Activated T-cell treated with anti-CD3 and anti-CD28 coated beads for 48 hours (primary cell): ENCODE measurements at regions not wholly inside any gene's neighbourhood (a gene's known extent, or its start where the extent isn't known, plus 50 kb on each side); places are given as distances from the start of the nearest gene placed in this dataset.
"Not testable (repeated sequence)": the region's sequence is repeated elsewhere in the genome, so short reads cannot be mapped to it uniquely, and the experiment has no call there.

ENCODE experiments used
- DNase-seq: peaks from one replicate; pipeline ENCODE4 v3.0.0-alpha.2; 2020; ENCODE audit warnings: low read depth

GRCh38 chr6:155850408-155850841, 394.8 kb upstream of the NOX3 start:
- DNase-seq = no peak

- DNase-seq = no peak
Measured at GRCh38 chr6:155847711-155848110, 392.1 kb upstream of the NOX3 start.

- DNase-seq = no peak
Measured at GRCh38 chr6:155837474-155837873, 381.8 kb upstream of the NOX3 start.

GRCh38 chr6:155832596-155832995, 377.0 kb upstream of the NOX3 start:
- DNase-seq = no peak

GRCh38 chr6:155830531-155830930, 374.9 kb upstream of the NOX3 start:
- no peak for DNase-seq

- no peak for DNase-seq
Measured at GRCh38 chr6:155829646-155830045, 374.0 kb upstream of the NOX3 start.

GRCh38 chr6:155828989-155829388, 373.4 kb upstream of the NOX3 start:
- DNase-seq = no peak

GRCh38 chr6:155818698-155819097, 363.1 kb upstream of the NOX3 start:
- DNase-seq = no peak

- no peak for DNase-seq
Measured at GRCh38 chr6:155813548-155813947, 357.9 kb upstream of the NOX3 start.

- no peak for DNase-seq
Measured at GRCh38 chr6:155807243-155807642, 351.6 kb upstream of the NOX3 start.

- DNase-seq = no peak
Measured at GRCh38 chr6:155801046-155801445, 345.4 kb upstream of the NOX3 start.

- DNase-seq = not testable (repeated sequence)
Measured at GRCh38 chr6:155798876-155799275, 343.2 kb upstream of the NOX3 start.

- DNase-seq = no peak
Measured at GRCh38 chr6:155795173-155795796, 339.6 kb upstream of the NOX3 start.

GRCh38 chr6:155791891-155792290, 336.3 kb upstream of the NOX3 start:
- no peak for DNase-seq

- no peak for DNase-seq
Measured at GRCh38 chr6:155791186-155791585, 335.5 kb upstream of the NOX3 start.

GRCh38 chr6:155787168-155787567, 331.5 kb upstream of the NOX3 start:
- DNase-seq = no peak

GRCh38 chr6:155786528-155786927, 330.9 kb upstream of the NOX3 start:
- DNase-seq = no peak

GRCh38 chr6:155782739-155783459, 327.3 kb upstream of the NOX3 start:
- DNase-seq = no peak

GRCh38 chr6:155782320-155782731, 326.7 kb upstream of the NOX3 start:
- DNase-seq = no peak

GRCh38 chr6:155779456-155779855, 323.8 kb upstream of the NOX3 start:
- no peak for DNase-seq

- no peak for DNase-seq
Measured at GRCh38 chr6:155778336-155778735, 322.7 kb upstream of the NOX3 start.

- DNase-seq = no peak
Measured at GRCh38 chr6:155771822-155772221, 316.2 kb upstream of the NOX3 start.

GRCh38 chr6:155770856-155771255, 315.2 kb upstream of the NOX3 start:
- no peak for DNase-seq

- DNase-seq = no peak
Measured at GRCh38 chr6:155770313-155770712, 314.7 kb upstream of the NOX3 start.
